HL-60 (cell line): ENCODE measurements at regions not wholly inside any gene's neighbourhood (a gene's known extent, or its start where the extent isn't known, plus 50 kb on each side); places are given as distances from the start of the nearest gene placed in this dataset.

Experiments used
- DNase-seq, 2 experiments: peaks; one replicate each; pipeline ENCODE4 v3.0.0-alpha.2; 2010 to 2020; ENCODE audit warnings: low read depth in 1 of 2, low spot score in 1 of 2
- H3K27ac ChIP-seq: fragments of 250-450 bp; sonication (Bioruptor Pico); replicated peaks from 2 replicates; pipeline ENCODE4 v1.5.1; 2020; ENCODE audit warnings: mild to moderate bottlenecking, moderate library complexity
- H3K27me3 ChIP-seq: fragments of 250-450 bp; sonication (Bioruptor Pico); 2 replicates; pipeline ENCODE4 v1.5.1; 2021; ENCODE audit warnings: mild to moderate bottlenecking, moderate library complexity; ENCODE audit not compliant: insufficient read depth, poor library complexity, severe bottlenecking
- H3K4me3 ChIP-seq: replicated peaks from 2 replicates; pipeline ENCODE4 v1.5.1; 2011; ENCODE audit warnings: mild to moderate bottlenecking, control low read depth, low read length; ENCODE audit not compliant: insufficient read depth
- CTCF ChIP-seq: IDR thresholded peaks from one replicate; pipeline ENCODE4 v1.5.1; 2011; ENCODE audit warnings: low read length, control low read depth, inconsistent platforms; ENCODE audit not compliant: insufficient read depth
- GABPA ChIP-seq: IDR thresholded peaks from 2 replicates; pipeline ENCODE4 v1.6.1; 2012; ENCODE audit warnings: low read depth
- POLR2AphosphoS5 ChIP-seq: IDR thresholded peaks from 2 replicates; pipeline ENCODE4 v1.6.1; 2012; ENCODE audit warnings: low read depth
- REST ChIP-seq: IDR thresholded peaks from 2 replicates; pipeline ENCODE4 v1.6.1; 2012; ENCODE audit warnings: low read depth; ENCODE audit not compliant: insufficient replicate concordance
- SPI1 ChIP-seq: IDR thresholded peaks from 2 replicates; pipeline ENCODE4 v1.6.1; 2012; ENCODE audit warnings: low read depth, mild to moderate bottlenecking, borderline replicate concordance

- Histone ChIP-seq H3K27me3 (no peaks in the 10 kb centered on the region), H3K27ac (no peak overlapping the region), H3K4me3 (no peak overlapping the region)
- no peak for TF ChIP-seq CTCF
- TF ChIP-seq POLR2AphosphoS5: no peak
- no peak for TF ChIP-seq GABPA
- TF ChIP-seq REST: no peak
- no peak for TF ChIP-seq SPI1
- DNase-seq: no peak
Measured at GRCh38 chr5:66511491-66511890, 84.7 kb upstream of the MAST4 start.

- H3K4me3 ChIP-seq: no peak overlapping the region
- no peak for DNase-seq
- no peak overlapping the region for H3K27ac ChIP-seq
- no peak for TF ChIP-seq CTCF
- no peaks in the 10 kb centered on the region for H3K27me3 ChIP-seq
Measured at GRCh38 chr5:66513130-66513529, 83.1 kb upstream of the MAST4 start.

GRCh38 chr5:66515209-66515608, 81.0 kb upstream of the MAST4 start:
- no peak for TF ChIP-seq REST
- TF ChIP-seq SPI1: no peak
- H3K27ac ChIP-seq: no peak overlapping the region
- no peaks in the 10 kb centered on the region for H3K27me3 ChIP-seq
- DNase-seq: no peak
- H3K4me3 ChIP-seq: no peak overlapping the region

- Histone ChIP-seq H3K27me3 (no peaks in the 10 kb centered on the region), H3K27ac (no peak overlapping the region), H3K4me3 (no peak overlapping the region)
- TF ChIP-seq POLR2AphosphoS5 (no peak), REST (no peak), CTCF (no peak), SPI1 (no peak), GABPA (no peak)
- DNase-seq: no peak
Measured at GRCh38 chr5:66516550-66516949, 79.6 kb upstream of the MAST4 start.
